ENCODE measurements at regions not wholly inside any gene's neighbourhood (a gene's known extent, or its start where the extent isn't known, plus 50 kb on each side); places are given as distances from the start of the nearest gene placed in this dataset.
"Not testable (repeated sequence)": the region's sequence is repeated elsewhere in the genome, so short reads cannot be mapped to it uniquely, and the experiment has no call there.

DNA sequence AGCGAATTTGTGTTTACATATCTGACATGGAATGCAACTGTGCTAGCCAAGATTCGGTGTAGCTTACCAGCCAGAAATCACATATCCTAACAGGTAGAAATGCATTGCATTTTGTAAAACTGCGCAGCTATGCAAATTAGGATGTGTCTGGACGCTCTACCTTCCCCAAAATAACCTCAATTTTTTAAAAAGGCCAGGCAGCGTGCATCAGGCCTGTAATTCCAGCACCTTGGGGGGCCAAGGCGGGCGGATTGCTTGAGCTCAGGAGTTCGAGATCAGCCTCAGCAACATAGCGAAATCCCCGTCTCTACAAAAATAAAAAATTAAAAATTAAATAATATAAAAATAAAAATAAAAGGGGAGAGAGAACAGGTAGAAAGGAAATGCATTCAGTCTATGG is 305.0 kb downstream of the TYW1 start:
- DNase-seq: no peak

DNA sequence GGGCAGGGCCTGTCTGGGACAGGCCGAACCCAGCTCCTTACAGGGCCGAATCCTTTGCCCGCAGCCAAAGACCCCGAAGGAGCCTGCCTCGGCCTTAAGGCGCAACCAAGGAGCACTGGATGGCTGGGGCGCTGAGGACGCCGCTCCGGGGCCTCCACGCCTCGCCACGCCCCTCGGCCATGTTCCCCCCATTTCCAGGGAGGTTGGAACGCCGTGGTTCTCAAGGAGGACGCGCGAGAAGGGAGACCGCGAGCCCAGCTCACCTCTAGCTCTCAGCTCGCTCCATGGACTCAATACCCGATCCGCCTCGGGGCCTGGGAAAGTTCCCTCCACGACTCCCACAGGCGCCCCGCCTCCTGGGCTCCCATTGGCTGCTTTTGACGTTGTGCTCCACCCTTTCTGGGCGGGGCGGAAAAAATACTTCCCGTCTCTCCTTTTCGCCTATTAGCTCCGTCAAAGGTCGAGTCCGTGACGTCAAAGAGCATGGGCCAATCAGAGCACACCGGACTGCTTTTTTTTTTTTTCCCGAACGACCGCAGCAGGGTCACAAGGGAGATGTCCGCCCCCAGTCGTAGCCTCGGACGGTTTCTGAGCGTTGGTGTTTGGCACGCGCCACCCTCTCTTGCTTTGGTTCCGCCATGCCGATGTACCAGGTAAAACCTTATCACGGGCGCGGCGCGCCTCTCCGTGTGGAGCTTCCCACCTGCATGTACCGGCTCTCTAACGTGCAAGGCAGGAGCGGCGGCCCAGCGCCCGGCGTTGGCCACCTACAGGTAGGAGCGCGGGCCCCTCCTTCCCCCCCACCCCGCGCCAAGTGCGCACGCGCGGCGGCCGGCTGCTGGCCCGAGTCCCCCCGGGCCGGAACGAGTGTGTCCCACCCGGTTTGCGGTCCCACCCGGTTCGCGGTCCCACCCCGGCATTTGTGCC is 305.7 kb downstream of the TYW1 start:
- DNase-seq: peak; percentile 96

DNA sequence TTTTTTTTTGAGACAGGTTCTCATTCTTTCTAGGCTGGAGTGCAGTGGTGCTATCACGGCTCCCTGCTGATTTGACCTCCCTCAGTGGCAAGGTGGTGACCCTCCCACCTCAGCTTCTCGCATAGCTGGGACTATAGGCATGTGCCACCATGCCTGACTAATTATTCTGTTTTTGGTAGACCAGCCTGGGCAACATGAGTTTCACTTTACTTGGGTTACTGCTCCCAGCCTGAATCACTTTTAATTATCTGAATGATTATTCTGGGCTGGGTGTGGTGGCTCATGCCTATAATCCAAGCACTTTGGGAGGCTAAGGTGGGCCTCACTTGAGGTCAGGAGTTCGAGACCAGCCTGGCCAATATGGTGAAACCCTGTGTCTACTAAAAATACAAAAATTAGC is 308.2 kb downstream of the TYW1 start:
- DNase-seq: not testable (repeated sequence)

DNA sequence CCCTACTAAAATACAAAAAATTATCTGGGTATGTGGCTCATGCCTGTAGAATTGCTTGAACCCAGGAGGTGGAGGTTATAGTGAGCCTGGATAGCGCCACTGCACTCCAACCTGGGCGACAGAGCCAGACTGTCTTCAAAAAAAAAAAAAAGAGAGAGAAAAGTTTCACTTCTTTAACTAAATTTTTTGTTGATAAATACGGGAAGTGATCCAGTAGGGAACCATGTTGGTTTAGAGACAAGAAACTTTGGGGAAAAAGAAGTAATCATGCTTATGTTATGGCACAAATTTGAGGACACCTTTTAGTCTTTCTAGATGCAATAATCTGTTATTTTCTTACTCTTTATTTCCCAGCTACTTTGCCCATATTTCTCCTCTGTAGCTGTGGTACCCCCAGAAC is 309.7 kb downstream of the TYW1 start:
- DNase-seq: no peak

DNA sequence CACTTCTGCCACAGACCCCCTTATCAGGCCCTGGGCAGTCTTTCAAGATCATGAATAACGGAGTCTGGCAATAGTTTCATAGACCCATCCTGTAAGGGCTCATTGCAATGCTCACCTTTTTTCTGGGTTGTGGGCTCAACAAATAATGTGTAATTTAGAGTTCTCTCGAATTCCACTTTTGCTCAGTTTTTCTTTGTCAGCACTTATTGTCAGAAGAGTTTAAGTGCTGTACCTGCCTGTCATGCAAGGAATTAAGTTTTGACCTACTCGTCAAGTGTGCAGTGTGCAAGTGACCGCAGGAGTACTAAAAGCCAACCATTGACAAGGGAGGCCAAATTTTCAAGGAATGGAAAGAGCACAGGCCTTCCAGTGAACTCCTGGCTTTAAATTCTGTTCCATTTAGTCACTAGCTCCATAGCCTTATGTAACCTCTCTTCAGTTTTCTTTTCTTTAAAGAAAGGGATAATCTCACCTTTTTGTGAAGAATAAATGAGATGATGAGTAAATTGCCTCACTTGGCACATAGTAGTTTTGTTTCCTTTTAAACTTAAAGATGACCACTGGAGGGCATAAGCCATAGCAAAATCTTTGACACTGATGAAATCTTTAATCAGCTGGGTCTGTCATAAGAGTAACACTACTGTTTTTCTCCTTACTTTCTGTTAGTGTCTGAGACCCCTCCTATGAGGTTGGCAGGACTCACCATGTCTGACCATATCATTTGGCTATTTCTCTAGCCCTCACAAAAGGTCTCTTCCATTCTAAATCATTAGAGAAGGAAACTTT is 313.3 kb downstream of the TYW1 start:
- no peak for DNase-seq

DNA sequence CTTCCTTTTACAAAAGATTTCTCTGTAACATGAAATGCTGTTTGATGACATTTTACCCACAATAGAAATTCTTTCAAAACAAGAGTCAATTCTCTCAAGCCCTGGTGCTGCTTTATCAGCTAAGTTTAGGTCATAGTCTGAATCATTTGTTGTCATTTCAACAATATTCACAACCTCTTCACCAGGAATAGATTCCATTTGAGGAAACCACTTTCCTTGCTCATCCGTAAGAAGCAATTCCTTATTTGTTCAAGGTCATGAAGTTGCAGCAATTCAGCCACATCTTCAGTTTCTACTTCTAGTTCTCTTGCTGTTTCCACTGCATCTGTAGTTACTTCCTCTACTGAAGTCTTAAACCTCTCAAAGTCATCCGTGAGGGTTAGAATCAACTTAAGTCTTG is 315.3 kb downstream of the TYW1 start:
- no peak for DNase-seq

DNA sequence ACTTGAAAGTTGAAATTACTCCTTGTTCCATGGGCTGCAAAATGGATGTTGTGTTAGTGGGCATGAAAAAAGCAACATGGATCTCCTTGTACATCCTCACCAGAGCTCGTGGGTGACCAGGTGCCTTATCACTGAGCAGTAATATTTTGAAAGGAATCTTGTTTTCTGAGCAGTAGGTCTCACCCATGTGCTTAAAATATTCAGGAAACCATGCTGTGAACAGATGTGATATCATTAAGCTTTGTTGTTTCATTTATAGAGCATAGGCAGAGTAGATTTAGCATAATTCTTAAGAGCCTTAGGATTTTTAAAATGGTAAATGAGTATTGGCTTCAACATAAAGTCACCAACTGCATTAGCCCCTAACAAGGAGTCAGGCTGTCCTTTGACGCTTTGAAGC is 316.6 kb downstream of the TYW1 start:
- no peak for DNase-seq

DNA sequence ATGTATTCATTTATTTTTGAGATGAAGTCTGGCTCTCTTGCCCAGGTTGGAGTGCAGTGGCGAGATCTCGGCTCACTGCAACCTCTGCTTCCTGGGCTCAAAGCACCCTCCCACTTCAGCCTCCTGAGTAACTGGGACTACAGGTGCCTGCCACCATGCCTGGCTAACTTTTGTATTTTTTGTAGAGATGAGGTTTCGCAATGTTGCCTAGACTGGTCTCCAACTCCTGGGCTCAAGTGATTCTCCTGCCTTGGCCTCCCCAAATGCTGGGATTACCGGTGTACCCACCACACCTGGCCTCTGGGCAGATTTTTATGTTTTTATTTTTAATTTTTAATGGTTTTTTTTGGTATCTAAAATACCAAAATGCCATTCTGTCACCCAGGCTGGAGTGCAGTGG is 320.3 kb downstream of the TYW1 start:
- not testable (repeated sequence) for DNase-seq

DNA sequence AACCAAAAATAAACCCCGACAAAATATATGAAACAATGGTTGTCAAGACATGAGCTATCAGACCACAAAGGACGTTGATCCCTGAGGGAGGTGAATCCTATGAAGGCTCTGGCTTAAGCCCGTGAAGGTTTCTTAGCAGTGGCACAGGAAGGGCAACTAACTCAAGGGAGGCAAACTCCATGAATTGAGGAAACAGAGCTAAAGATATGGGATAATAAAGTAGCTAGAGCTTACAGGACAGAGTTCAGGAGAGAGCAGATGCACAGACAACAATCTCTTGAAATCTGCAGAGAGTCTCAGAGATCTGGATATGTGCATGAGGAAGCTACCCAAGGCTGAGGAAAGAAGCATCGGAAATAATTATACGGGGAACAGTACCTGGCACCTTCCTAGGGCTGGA is 331.6 kb downstream of the TYW1 start:
- not testable (repeated sequence) for DNase-seq

DNA sequence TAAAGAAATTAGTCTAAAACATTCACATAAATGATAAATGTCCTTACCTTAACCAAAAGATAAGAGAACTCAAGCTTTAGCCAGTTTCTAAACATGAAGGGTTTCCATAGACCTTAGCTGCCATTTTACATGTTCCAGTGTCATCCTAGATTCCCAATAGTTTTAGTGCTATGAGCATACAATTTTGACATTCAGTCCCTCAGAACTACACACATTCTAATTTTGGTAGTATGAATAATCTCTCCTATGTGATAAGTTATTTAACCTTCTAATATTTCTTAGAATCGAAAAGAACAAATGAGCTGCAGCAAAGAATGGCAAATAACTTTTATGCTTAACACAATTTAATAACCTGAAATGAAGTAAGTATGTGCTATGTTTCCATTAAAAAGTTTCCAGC is 338.5 kb downstream of the TYW1 start:
- DNase-seq: not testable (repeated sequence)

DNA sequence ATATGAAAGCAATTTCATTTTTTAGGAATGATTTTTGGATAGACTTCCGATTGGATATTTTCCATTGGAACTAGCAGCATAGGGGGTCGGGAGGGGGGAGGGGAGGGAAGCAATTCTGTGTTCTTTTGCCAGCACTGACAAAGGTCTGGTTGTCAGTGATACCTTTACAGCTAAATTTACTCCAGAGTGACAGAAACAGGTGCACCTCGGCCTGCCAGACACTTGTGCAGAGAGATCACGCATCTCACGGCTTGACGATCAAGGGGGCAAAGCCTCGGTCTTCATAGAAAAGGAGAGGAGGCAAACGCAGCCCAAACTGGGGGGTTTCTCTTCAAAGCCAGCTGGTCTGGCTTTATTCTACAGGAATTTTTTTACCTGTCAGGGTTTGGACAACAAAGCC is 339.0 kb downstream of the TYW1 start:
- DNase-seq: not testable (repeated sequence)

DNA sequence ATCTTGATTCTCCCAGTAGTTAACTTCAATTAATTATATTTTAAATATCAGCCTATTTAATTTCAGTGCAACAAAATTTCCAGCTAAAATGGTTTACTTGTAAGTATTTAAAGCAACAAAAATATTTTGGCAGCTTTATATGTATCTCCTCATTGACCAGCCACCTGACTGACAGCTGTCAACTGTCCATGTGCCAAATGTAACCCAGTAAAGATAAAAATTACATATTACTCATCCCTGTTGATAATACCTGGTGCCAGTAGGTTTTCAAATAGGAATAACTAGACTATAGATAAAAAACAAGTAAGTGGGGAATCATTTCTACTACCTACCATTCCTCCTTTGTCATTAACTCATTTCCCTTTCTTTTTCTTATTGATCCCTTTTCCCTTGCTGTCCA is 341.9 kb downstream of the TYW1 start:
- DNase-seq: not testable (repeated sequence)

DNA sequence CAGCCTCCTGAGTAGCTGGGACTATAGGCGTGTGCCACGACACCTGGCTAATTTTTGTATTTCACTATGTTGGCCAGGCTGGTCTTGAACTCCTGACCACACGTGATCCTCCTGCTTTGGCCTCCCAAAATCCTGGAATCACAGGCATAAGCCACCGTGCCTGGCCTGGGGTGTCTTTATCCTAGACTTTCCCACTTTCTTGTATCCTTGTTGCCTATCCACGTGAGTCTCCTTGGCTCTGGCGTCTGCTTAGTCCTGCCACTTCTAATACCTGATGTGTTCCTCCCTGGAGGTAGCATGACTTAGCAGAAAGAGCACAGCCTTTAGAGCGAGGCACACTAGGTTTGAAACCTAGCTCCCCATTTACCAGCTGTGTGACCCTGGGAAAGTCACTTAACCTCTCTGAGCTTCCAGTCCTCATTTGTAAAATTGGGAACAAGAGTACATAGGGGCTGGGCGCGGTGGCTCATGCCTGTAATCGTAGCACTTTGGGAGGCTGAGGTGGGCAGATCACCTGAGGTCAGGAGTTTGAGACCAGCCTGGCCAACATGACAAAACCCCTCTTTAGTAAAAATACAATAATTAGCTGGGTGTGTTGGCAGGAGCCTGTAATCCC is 344.6 kb downstream of the TYW1 start:
- DNase-seq: no peak

DNA sequence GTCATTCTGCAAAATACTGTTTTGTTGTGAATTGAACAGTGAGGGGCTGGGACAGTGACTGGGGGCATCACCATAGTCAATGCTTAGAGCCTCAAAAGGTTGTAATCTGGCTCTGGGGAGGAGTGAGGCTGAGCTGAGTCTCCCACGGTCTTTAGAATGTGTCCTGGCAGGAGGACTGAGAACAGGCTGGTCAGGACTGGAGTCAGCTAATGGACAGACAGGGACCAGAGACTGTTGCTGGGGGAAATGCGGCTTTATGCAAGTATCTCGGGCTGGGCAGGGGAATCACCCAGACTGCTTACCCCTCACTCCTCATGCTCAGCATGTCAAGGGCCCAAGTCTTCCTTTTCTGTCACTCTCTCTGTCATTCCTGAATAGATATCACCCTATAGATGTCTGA is 346.5 kb downstream of the TYW1 start:
- no peak for DNase-seq

DNA sequence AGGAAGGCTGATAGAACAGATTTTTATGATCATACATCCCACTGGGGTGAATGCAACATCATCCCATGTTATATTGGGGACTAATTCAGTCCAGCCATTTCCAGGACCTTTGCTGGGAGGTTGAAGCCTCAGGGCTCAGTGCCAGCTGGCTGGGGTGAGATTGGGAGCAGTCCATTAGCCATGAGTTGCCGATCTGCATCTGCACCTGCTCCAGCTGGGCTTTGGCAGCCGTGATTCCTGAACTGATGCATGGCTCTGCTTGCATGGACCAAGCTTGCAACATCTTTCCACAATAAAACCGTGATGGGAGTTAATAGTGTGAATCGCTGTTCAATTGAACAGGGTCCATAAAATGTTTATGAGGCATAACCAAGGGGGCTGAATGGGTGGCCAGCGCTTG is 346.9 kb downstream of the TYW1 start:
- DNase-seq: no peak

DNA sequence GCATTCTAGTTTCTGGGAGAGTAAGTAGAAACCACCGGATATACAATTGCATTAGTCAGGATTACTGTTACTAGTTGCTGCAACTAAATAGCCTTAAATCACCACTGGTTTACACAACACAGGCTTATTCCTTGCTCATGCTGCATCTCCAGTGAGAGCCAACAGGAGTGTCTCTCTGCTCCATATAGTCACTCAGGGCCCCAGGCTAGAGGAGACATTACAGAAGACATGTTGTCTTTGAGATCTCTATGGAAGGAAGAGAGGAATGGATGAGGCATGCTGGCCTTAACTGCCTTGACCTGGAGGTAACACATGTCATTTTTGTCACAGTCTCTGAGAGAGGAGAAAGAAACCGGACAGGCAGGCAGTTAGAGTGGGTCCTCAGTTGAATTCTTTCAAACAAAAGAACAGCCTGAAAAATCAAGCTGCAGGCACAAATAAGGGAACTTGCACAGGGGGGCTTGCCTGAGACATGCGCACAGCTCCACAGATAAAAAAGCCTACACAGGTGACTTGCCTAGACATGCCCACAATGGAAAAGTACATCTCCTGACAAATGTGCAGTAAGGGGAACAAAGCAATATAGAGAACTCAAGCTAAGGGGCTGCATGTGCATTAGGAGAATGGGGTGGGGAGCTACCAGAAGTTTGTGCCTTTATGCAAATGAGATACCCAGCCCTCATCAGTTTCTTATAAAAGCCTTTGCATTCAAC is 348.0 kb downstream of the TYW1 start:
- DNase-seq: no peak

DNA sequence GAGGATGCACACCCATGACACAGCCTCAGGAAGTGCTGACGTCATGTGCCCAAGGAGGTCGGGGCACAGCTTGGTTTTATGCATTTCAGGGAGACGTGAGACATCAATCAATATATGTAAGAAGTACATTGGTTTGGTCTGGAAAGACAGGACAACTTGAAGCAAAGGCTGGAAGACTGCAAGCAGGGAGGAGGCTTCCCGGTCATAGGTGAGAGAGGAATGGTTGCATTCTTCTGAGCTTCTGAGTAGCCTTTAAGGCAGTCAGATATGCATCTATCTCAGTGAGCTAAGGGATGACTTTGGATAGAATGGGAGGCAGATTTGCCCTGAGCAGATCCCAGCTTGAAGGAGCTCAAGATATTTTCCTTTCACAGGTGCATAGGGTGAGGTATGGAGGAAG is 349.5 kb downstream of the TYW1 start:
- no peak for DNase-seq

DNA sequence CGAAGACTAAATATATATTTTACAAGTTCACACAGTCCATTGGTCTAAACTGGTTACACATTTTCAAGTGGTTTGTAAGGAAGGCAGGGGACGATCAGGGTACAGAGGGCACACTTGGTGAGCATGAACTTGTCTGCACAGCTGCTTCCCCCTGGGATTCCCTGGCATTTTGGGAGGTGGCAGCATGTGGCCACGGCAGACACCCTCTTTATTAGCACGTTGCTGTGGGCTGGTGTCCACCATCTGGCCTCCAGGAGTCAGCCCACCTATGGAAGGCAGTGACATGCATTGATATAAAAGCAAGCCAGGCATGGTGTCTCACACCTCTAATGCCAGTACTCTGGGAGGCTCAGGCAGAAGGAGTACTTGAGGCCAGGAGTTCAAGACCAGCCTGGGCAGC is 350.2 kb downstream of the TYW1 start:
- no peak for DNase-seq

DNA sequence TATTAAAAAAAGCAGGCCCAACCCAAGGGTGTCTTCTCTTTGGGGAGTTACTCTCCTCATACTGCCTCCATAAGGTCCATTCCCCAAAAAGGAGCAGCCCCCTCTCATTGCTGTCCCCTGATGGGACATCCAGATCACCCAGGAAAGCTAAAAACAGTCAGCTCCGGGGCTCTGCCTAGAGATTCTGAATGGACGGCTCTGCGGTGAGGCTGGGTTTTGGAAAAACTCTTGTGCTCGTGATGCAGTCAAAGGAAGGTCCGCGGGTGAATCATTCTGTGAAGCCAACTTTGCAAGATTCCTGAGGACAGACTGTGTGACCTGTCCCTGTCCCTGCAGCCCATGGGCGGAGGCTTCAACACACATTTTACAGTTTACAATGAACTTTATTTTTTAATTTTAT is 351.5 kb downstream of the TYW1 start:
- DNase-seq: no peak

DNA sequence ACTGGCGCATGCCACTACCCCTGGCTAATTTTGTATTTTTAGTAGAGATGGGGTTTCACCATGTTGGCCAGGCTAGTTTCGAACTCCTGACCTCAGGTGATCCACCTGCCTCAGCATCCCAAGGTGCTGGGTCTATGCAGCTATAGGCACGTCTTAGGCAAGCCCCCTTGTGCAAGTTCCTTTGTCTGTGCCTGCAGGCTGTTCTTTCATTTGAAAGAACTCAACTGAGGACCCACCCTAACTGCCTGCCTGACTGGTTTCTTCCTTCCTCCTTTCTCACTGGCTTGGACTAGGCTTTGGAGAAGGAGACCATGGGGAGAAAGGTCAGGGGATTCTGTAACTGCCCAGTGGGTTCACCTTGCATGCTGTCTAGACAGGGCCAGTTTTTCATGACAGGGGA is 361.0 kb downstream of the TYW1 start:
- DNase-seq: not testable (repeated sequence)

DNA sequence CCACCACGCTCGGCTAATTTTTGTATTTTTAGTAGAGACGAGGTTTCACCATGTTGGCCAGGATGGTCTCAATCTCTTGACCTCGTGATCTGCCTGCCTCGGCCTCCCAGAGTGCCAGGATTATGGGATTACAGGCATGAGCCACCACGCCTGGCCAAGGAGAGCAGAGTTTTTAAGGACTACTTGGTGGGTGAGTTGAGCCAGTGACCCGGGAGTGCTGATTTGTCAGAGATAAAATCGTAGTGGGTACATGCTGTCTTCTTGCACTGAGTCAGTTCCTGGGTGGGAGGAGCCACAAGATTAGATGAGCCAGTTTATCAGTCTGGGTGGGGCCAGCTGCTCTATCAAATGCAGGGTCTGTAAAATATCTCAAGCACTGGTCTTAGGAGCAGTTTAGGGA is 361.7 kb downstream of the TYW1 start:
- not testable (repeated sequence) for DNase-seq

DNA sequence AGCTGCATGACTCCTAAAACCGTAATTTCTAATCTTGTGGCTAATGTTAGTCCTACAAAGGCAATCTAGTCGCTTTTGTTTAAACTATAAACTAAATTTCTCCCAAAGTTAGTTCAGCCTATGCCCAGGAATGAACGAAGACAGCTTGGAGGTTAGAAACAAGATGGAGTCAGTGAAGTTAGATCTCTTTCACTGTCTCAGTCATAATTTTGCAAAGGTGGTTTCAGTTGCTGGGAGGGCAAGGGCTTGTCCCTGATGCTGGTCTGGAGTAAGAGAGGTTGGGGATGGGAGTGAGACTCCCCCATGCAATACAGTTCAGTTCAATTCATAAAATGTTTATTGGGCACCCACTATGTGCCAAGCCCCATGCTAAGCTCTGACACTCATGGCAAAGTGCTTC is 362.1 kb downstream of the TYW1 start:
- DNase-seq: not testable (repeated sequence)

DNA sequence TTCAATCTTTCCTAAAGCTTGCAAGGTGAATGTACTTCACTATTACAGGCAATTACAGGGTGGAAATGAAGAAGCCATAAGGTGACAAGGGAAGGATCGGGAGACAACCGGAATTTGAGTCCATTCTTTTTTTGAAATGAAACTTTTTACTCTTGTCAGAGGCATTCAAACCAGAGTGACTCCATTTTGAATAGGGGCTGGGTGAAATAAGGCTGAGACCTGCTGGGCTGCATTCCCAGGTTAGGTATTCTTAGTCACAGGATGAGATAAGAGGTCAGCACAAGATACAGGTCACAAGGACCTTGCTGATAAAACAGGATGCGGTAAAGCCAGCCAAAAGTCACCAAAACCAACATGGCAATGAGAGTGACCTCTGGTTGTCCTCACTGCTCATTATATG is 363.3 kb downstream of the TYW1 start:
- DNase-seq: no peak

Measured in effector CD4-positive, alpha-beta T cell (primary cell).